Upper lobe of right lung (tissue), 1 donor: ENCODE measurements at regions not wholly inside any gene's neighbourhood (a gene's known extent, or its start where the extent isn't known, plus 50 kb on each side); places are given as distances from the start of the nearest gene placed in this dataset.

Experiments
- ATAC-seq: fragments of 200-7000 bp; cut with Tn5 transposase; one replicate; pipeline ENCODE4 v1.9.1; 2020; ENCODE audit warnings: mild to moderate bottlenecking, moderate library complexity
- DNase-seq: peaks from one replicate; pipeline ENCODE4 v3.0.0-alpha.2; 2020
- H3K27ac ChIP-seq: fragments of 200-600 bp; one replicate; pipeline ENCODE4 v1.8.0; 2022
- H3K27me3 ChIP-seq: fragments of 200-600 bp; one replicate; pipeline ENCODE4 v1.8.0; 2022; ENCODE audit warnings: mild to moderate bottlenecking
- H3K36me3 ChIP-seq: fragments of 200-600 bp; one replicate; pipeline ENCODE4 v1.8.0; 2022
- H3K4me1 ChIP-seq: fragments of 200-600 bp; one replicate; pipeline ENCODE4 v1.8.0; 2022
- H3K4me3 ChIP-seq: fragments of 200-600 bp; one replicate; pipeline ENCODE4 v1.8.0; 2022; ENCODE audit warnings: mild to moderate bottlenecking
- H3K9me3 ChIP-seq: fragments of 200-600 bp; one replicate; pipeline ENCODE4 v1.8.0; 2022
- CTCF ChIP-seq: fragments of 200-600 bp; IDR thresholded peaks from one replicate; pipeline ENCODE4 v1.8.0; 2022; ENCODE audit warnings: antibody characterized with exemption
- intact Hi-C: fragments of 100-400 bp; cut with DNase I; formaldehyde crosslinking; loops from one replicate; pipeline ENCODE4 v1.11.0; 2022
- donor health status: DM: no; HTN: yes; CAD: no; lungs with severe emphysema.

GRCh38 chr7:98531717-98532116 is 85.4 kb upstream of the NPTX2 start:
- H3K4me3 ChIP-seq, result no peak overlapping the region
- no peaks in the 10 kb centered on the region for H3K4me1 ChIP-seq
- TF ChIP-seq CTCF, result no peak
- no peaks in the 10 kb centered on the region for H3K27me3 ChIP-seq
- no peak for ATAC-seq
- H3K9me3 ChIP-seq, result no peaks in the 10 kb centered on the region
- no peaks in the 10 kb centered on the region for H3K36me3 ChIP-seq
- H3K27ac ChIP-seq, result no peak overlapping the region
- DNase-seq, result peak; percentile 40
- intact Hi-C loops, result no loop called here

- DNase-seq, result peak; percentile 55
- no peaks in the 10 kb centered on the region for H3K27me3 ChIP-seq
- H3K4me1 ChIP-seq, result no peaks in the 10 kb centered on the region
- intact Hi-C loops, result no loop called here
- no peak overlapping the region for H3K27ac ChIP-seq
- no peaks in the 10 kb centered on the region for H3K9me3 ChIP-seq
- no peak for ATAC-seq
- TF ChIP-seq CTCF, result no peak
- no peaks in the 10 kb centered on the region for H3K36me3 ChIP-seq
- no peak overlapping the region for H3K4me3 ChIP-seq
Observed at GRCh38 chr7:98528079-98528478, 89.0 kb upstream of the NPTX2 start.

- ATAC-seq, result peak; percentile 20
Observed at GRCh38 chr7:98526059-98526458, 91.0 kb upstream of the NPTX2 start.

GRCh38 chr7:98521089-98521692 is 95.9 kb upstream of the NPTX2 start:
- ATAC-seq (no peak), DNase-seq (peak; percentile 46)
- H3K36me3 ChIP-seq, result no peaks in the 10 kb centered on the region
- H3K4me1 ChIP-seq, result no peaks in the 10 kb centered on the region
- intact Hi-C loops, result no loop called here
- no peaks in the 10 kb centered on the region for H3K27me3 ChIP-seq
- no peaks in the 10 kb centered on the region for H3K9me3 ChIP-seq
- H3K4me3 ChIP-seq, result no peak overlapping the region
- no peak for TF ChIP-seq CTCF
- no peak overlapping the region for H3K27ac ChIP-seq

More at GRCh38 chr7:98526059-98526458, 91.0 kb upstream of the NPTX2 start:
- Histone ChIP-seq H3K4me1 (no peaks in the 10 kb centered on the region), H3K9me3 (no peaks in the 10 kb centered on the region), H3K27ac (no peak overlapping the region), H3K36me3 (no peaks in the 10 kb centered on the region), H3K27me3 (no peaks in the 10 kb centered on the region), H3K4me3 (no peak overlapping the region)
- TF ChIP-seq CTCF, result no peak
- DNase-seq, result no peak
- intact Hi-C loops, result no loop called here

- no peak for TF ChIP-seq CTCF
- H3K4me1 ChIP-seq, result no peaks in the 10 kb centered on the region
- H3K27ac ChIP-seq, result no peak overlapping the region
- H3K36me3 ChIP-seq, result no peaks in the 10 kb centered on the region
- no peaks in the 10 kb centered on the region for H3K27me3 ChIP-seq
- ATAC-seq (no peak), DNase-seq (peak; percentile 33)
- intact Hi-C loops, result no loop called here
- no peaks in the 10 kb centered on the region for H3K9me3 ChIP-seq
- no peak overlapping the region for H3K4me3 ChIP-seq
Observed at GRCh38 chr7:98520356-98520951, 96.6 kb upstream of the NPTX2 start.
